NK-92 treated with Interleukin-12 subunit alpha and Interleukin-12 subunit beta, amount 100 ng/mL, for 24 hours (cell line): ENCODE measurements at regions not wholly inside any gene's neighbourhood (a gene's known extent, or its start where the extent isn't known, plus 50 kb on each side); places are given as distances from the start of the nearest gene placed in this dataset.
"Not testable (repeated sequence)": the region's sequence is repeated elsewhere in the genome, so short reads cannot be mapped to it uniquely, and the experiment has no call there.

Experiments used
- DNase-seq: peaks from one replicate; lab custom pipeline; 2025; lab: John Stamatoyannopoulos, UW

DNA sequence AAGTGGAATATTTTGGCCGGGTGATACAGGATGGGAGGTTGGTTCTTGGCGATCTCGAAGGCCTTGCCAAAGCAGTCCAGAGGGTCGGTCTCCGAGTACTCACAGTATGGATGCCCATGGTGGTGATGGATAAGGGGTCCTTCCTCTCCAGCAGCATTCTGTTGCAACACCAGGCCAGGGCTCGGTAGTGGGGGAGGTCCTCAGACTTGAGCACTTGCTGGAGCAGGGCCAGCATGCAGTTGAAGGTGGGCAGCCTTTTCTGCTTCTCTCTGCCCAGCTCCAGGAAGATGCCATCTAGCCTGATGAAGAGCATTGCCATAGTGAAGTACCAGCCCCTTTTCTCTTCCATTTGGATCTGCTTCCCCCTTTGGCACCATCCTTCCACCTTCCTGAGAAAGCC lies 99.4 kb upstream of the MCHR2 start:
- no peak for DNase-seq

DNA sequence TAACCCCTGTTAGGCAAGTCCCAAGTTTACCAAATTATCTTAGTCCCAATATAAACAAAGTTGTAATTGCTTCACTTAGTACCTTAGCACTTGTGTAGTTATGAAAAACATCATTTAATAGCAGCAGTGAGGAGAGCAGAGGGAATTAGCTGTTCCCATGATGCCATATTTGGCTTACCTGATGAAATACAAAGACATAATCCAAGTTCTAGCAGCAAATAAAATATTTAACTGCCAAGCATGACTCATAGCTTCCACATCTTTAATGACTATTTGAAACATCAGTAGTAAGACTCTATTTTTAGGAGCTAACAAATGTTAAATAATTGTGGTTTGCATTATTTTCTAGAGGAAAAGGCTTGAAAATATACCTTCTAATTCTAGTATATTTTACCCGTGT lies 94.0 kb upstream of the MCHR2 start:
- DNase-seq: no peak

DNA sequence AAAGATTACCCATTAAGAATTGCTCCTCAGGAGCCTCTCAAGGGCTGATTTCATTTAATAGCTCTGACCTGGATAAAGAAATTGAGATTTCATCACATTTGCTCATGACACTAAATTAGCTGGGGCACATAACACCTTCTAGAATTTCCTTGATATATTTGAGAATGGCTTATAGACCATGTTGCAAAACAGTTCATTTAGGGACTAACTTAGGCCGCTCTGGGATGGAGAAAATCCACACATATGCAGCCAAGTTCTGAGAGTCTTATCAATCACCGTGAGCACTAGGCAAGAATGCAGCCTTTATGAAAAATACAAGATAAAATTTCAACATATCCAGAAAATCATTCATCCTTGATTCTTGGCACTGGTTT lies 91.0 kb upstream of the MCHR2 start:
- no peak for DNase-seq

DNA sequence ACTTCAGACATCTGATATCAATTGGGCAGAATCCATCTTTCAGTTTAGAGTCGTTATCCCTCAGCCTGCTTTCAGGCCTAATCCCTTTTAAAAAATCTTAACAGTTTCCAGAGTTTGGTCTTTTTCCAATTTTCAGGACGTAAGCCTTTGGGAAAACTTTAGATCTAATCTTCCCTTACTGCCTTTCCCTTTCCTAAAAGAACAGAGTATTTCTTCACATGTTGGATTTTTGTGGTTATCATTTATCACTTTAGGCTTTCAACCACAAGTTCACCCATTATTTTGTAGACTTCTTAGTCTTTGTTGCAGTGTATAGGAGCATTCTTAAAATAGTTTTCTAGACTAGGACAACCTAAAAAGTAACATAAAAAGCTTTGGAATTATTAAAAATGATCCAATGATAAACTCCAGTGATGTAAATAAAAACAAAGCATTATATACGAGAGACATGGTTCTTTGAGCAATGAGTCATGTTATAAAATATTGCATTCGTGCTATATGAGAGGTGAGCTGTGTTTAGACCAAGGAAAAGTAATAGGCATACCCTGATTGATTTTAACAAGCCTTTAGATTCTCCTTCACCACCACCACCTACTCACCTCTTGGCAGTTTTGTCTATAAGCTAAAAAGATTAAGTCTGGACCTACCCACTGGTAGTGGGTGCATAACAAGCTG lies 90.4 kb upstream of the MCHR2 start:
- no peak for DNase-seq

DNA sequence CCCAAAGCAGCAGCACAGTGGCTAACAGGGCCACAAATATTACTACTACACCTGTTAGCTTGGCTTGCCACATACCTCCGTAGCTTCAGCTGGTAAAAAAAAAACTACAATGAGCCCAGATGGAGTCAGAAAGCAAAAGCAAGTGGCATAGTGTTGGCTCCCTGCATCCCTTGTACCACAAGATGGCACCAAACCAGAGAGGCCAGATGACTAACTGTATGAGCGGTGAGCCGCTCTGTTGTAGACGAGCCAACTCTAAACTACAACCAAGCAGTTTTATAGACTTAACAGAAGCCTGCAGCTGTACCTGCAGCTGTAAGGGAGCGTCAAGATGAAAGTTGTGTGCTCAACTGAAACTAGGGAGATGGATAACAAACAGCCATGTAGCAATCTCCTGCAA lies 84.5 kb upstream of the MCHR2 start:
- no peak for DNase-seq

DNA sequence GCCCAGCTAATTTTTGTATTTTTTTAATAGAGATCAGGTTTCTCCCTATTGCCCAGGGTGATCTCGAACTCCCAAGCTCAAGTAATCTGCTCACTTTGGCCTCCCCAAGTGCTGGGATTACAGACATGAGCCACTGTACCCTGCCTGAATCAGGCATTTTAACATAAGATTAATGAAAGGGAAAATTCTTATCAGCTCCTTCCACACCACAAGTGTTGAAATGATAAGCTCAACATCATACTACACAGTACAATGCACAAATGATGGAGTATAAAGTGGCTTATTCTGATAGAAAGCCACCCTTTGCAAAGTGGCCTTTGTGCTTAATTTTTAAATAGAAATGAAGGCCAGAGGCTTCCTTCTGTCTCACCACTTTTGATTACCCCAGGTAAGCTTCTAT lies 71.3 kb upstream of the MCHR2 start:
- DNase-seq: no peak

DNA sequence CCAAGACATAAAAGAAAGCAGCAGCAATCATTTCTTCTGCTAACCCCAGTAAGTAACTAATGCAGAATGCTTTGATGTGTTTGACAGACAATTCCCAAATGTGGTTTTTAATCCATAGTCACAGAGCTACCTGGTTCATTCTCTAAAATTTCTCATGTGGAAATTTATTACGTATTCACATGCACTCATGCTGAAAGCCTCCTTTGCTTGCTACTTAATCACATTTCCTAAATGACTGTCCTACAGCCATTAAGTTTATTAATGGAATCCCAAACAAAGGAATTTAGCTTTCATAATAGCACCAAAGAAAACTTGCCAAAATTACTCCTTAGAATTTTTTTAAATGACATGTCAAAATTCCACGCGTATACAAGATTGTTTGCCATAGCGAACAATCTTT lies 68.6 kb upstream of the MCHR2 start:
- DNase-seq: no peak

DNA sequence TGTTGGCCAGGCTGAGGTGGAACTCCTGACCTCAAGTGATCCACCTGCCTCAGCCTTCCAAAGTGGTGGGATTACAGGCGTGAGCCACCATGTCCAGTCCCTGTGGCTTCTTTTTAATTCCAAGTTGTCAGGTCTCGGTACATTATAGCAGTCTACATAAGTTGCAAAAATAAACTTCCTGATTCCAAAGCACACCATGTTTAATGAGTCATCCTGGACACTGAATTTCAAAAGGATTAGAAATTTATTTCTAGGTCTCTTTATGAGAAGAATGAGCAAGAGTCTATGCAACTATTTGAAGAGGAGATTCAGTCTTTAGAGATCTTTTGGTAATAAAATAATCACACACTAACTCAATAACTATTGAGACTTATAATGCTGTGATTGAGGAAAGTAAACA lies 63.9 kb upstream of the MCHR2 start:
- no peak for DNase-seq

DNA sequence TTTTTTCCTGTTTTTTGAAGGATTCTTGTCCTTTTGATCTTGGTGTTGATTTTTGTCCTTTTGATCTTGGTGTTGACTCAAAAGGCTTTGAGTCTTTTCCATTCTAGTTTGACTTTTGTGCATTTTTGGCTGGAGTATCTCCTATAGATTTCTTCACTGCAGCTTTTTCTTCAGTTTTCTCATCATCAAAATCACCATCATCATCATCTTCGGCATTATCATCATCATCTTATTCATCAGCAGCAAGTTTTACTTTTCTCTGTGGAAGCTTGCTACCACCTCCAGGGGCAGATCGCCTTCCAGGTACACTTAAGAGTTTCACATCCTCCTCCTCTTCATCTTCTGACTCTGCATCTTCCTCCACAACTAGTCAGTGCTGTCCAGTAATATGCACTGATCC lies 56.5 kb upstream of the MCHR2 start:
- no peak for DNase-seq

DNA sequence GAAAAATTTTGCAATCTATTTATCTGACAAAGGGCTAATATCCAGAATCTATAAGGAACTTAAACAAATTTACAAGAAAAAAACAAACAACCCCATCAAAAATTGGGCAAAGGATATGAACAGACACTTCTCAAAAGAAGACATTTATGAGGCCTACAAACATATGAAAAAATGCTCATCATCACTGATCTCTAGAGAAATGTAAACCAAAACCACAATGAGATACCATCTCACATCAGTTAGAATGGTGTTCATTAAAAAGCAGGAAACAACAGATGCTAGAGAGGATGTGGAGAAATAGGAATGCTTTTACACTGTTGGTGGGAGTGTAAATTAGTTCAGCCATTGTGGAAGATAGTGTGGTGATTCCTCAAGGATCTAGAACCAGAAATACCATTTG lies 49.9 kb upstream of the MCHR2 start:
- not testable (repeated sequence) for DNase-seq
